IPS-18a (cell line): ENCODE measurements at regions not wholly inside any gene's neighbourhood (a gene's known extent, or its start where the extent isn't known, plus 50 kb on each side); places are given as distances from the start of the nearest gene placed in this dataset.
"Not testable (repeated sequence)": the region's sequence is repeated elsewhere in the genome, so short reads cannot be mapped to it uniquely, and the experiment has no call there.

ENCODE experiments used
- H3K27ac ChIP-seq: one replicate; pipeline ENCODE4 v1.5.1; 2013; ENCODE audit warnings: low read length
- H3K27me3 ChIP-seq: one replicate; pipeline ENCODE4 v1.6.1; 2013; ENCODE audit warnings: mild to moderate bottlenecking, low read length; ENCODE audit not compliant: control insufficient read depth, insufficient read depth
- H3K36me3 ChIP-seq: one replicate; pipeline ENCODE4 v1.6.1; 2013; ENCODE audit warnings: low read depth, low read length; ENCODE audit not compliant: control insufficient read depth
- H3K4me1 ChIP-seq: one replicate; pipeline ENCODE4 v1.6.1; 2013; ENCODE audit warnings: low read depth, low read length; ENCODE audit not compliant: control insufficient read depth
- H3K4me3 ChIP-seq: one replicate; pipeline ENCODE4 v1.5.1; 2013; ENCODE audit warnings: low read length
- H3K9ac ChIP-seq: one replicate; pipeline ENCODE4 v1.6.1; 2013; ENCODE audit warnings: mild to moderate bottlenecking, low read length, moderate library complexity
- H3K9me3 ChIP-seq: one replicate; pipeline ENCODE4 v1.6.1; 2013; ENCODE audit warnings: low read depth, low read length; ENCODE audit not compliant: control insufficient read depth

GRCh38 chr15:20343395-20344211, 198.0 kb downstream of the GOLGA6L6 start:
- H3K27me3 ChIP-seq, H3K4me3 ChIP-seq, H3K36me3 ChIP-seq, H3K9ac ChIP-seq, H3K4me1 ChIP-seq, H3K27ac ChIP-seq: not testable (repeated sequence)
- H3K9me3 ChIP-seq: peaks cover 71% of the 10 kb centered on the region

DNA sequence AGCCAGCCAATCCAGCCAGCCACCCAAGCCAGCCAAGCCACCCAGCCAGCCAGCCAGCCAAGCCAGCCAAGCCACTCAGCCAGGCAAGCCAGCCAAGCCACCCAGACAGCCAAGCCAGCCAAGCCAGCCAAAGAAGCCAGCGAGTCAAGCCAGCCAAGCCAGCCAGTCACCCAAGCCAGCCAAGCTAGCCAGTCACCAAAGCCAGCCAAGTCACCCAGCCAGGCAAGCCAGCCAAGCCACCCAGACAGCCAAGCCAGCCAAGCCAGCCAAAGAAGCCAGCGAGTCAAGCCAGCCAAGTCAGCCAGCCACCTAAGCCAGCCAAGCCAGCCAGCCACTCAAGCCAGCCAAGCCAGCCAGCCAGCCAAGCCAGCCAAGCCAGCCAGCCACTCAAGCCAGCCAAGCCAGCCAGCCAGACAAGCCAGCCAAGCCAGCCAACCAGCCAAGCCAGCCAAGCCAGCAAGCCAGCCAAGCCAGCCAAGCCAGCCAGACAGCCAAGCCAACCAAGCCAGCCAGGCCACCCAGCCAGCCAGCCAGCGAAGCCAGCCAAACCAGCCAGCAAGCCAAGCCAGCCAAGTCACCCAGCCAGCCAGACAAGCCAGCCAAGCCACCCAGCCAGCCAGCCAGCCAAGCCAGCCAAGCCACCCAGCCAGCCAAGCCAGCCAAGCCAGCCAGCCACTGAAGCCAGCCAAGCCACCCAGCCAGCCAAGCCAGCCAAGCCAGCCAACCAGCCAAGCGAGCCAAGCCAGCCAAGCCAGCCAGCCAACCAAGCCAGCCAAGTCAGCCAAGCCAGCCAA, 198.8 kb downstream of the GOLGA6L6 start:
- not testable (repeated sequence) for H3K36me3 ChIP-seq, H3K27ac ChIP-seq, H3K9ac ChIP-seq, H3K4me1 ChIP-seq, H3K4me3 ChIP-seq, H3K27me3 ChIP-seq
- peaks cover 66% of the 10 kb centered on the region for H3K9me3 ChIP-seq

DNA sequence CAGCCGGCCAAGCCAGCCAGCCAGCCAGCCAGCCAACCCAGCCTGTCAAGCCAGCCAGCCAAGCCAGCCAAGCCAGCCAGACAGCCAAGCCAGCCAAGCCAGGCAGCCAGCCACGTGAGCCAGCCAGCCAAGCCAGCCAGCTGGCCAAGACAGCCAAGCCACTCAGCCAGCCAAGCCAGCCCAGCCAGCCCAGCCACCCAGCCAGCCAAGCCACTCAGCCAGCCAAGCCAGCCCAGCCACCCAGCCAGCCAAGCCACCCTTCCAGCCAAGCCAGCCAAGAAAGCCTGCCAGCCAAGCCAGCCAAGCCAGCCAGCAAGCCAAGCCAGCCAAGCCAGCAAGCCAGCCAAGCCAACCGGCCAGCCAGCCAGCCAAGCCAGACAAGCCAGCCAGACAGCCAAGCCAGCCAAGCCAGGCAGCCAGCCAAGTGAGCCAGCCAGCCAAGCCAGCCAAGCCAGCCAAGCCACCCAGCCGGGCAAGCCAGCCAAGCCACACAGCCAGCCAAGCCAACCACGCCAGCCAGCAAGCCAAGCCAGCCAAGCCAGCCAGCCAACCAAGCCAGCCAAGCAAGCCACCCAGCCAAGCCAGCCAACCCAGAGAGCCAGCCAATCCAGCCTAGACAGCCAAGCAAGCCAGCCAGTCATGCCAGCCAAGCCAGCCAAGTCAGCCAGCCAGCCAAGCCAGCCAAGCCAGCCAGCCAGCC, 199.5 kb downstream of the GOLGA6L6 start:
- Histone ChIP-seq H3K4me1 (no peaks in the 10 kb centered on the region), H3K27me3 (no peaks in the 10 kb centered on the region), H3K9ac (no peak overlapping the region), H3K4me3 (no peak overlapping the region), H3K27ac (no peak overlapping the region), H3K36me3 (no peaks in the 10 kb centered on the region), H3K9me3 (peaks cover 64% of the 10 kb centered on the region)

DNA sequence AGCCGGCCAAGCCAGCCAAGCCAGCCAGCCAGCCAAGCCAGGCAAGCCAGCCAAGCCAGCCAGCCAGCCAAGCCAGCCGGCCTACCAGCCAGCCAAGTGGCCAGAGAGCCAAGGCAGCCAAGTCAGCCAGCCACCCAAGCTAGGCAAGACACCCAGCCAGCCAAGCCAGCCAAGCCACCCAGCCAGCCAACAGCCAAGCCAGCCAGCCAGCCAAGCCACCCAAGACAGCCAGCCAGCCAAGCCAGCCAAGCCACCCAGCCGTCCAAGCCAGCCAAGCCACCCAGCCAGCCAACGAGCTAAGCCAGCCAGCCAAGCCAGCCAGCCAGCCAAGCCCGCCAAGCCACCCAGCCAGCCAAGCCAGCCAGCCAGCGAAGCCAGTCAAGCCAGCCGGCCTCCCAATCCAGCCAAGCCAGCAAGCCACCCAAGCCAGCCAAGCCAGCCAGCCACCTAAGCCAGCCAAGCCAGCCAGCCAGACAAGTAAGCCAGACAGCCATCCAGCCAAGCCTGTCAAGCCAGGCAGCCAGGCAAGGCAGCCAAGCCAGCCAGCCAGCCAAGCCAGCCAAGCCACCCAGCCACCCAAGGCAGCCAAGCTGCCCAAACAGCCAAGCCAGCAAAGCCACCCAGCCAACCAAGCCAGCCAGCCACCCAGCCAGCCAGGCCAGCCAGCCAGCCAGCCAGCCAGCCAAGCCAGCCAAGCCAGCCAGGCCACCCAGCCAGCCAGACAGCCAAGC, 200.5 kb downstream of the GOLGA6L6 start:
- no peak overlapping the region for H3K27ac ChIP-seq
- H3K27me3 ChIP-seq: no peaks in the 10 kb centered on the region
- H3K4me3 ChIP-seq: no peak overlapping the region
- H3K36me3 ChIP-seq: no peaks in the 10 kb centered on the region
- H3K9ac ChIP-seq: no peak overlapping the region
- no peaks in the 10 kb centered on the region for H3K4me1 ChIP-seq
- H3K9me3 ChIP-seq: peaks cover 59% of the 10 kb centered on the region

GRCh38 chr15:20340331-20340811, 201.2 kb downstream of the GOLGA6L6 start:
- H3K9me3 ChIP-seq: peaks cover 52% of the 10 kb centered on the region
- no peaks in the 10 kb centered on the region for H3K27me3 ChIP-seq
- H3K36me3 ChIP-seq: no peaks in the 10 kb centered on the region
- H3K27ac ChIP-seq: no peak overlapping the region
- H3K4me1 ChIP-seq: no peaks in the 10 kb centered on the region
- H3K4me3 ChIP-seq: no peak overlapping the region
- no peak overlapping the region for H3K9ac ChIP-seq

DNA sequence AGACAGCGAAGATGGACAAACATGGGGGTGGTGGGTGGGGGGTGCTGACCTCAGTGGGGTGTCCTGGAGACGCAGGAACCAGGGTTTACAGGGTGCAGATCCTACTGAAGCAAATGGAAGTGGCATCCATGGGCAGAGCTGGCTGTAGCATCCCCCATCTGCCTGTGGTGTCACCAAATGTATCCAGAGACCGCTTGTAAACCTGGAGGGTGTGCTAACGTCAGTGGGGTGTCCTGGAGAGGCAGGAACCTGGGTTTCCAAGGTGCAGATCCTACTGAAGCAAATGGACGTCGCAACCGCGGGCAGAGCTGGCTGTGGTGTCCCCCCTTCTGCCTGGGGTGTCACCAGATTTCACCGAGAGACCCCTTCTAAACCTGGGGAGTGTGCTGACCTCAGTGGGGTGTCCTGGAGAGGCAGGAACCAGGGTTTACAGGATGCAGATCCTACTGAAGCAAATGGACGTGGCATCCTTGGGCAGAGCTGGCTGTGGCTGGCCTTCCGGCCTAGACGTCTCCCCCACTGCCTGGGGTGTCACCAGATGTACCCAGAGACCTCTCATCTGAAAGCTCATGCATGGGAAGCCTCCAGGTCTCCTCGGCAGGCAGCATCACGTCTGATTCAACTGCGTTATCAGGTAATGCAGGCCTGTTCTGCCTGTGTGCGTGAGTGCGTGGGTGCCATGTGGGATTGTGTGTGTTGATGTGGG, 202.4 kb downstream of the GOLGA6L6 start:
- H3K9ac ChIP-seq, H3K27ac ChIP-seq, H3K36me3 ChIP-seq, H3K27me3 ChIP-seq, H3K4me3 ChIP-seq, H3K4me1 ChIP-seq: not testable (repeated sequence)
- H3K9me3 ChIP-seq: peaks cover 45% of the 10 kb centered on the region

DNA sequence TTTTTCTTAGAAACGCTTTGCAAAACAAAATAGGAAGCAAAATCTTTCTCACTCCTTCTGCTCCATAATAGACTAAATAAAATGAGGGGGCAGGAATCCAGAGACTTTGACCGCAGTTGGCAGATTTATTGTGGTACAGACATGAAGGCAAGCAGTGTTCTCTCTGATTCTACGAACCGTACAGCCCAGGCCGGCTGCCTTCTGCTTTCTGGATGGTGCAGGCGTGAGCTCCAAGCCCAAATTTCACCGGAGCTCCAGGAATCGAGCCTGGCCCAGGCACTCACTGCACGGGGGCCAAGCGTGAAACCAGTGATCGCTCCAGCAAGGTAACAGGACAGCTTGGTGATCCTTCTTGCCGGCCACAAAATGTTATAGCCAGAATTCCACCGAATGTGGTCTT, 202.9 kb downstream of the GOLGA6L6 start:
- H3K27me3 ChIP-seq, H3K9ac ChIP-seq, H3K4me1 ChIP-seq, H3K4me3 ChIP-seq, H3K27ac ChIP-seq, H3K36me3 ChIP-seq: not testable (repeated sequence)
- H3K9me3 ChIP-seq: peaks cover 43% of the 10 kb centered on the region

DNA sequence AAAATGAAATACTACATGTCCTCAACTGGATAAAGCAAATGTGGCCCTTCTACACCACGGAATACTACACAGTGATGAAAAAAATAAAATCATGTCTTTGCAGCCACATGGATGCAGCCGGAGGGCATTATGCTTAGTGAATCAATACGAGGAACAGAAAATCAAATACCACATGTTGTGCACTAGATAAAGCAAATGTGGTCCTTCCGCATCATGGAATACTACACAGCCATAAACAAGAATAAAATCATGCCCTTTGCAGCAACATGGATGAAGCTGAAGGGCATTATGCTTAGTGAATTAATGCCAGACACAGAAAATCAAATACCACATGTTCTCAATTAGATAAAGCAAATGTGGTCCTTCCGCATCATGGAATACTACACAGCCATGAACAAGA, 204.4 kb downstream of the GOLGA6L6 start:
- not testable (repeated sequence) for H3K36me3 ChIP-seq
- peaks cover 43% of the 10 kb centered on the region for H3K9me3 ChIP-seq

DNA sequence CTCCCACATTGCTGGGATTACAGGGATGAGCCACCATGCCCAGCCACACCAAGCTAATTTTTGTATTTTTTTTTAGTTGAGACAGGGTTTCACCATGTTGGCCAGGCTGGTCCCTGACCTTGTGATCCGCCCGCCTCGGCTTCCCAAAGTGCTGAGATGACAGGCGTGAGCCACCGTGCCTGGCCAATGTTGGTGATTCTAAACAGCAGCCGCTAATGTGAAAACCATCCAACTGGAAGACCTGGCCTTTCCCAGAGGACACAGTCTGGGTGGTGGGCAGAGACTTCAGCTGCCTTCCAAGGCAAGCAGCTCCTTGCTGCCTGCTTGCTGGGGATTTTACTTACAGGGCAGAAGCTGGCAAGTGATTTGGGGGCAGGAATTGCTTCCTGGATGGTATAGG, 207.1 kb downstream of the GOLGA6L6 start:
- not testable (repeated sequence) for H3K27me3 ChIP-seq, H3K36me3 ChIP-seq, H3K27ac ChIP-seq, H3K9ac ChIP-seq, H3K4me1 ChIP-seq, H3K4me3 ChIP-seq
- H3K9me3 ChIP-seq: peaks cover 19% of the 10 kb centered on the region

More for the DNA sequence above, 204.4 kb downstream of the GOLGA6L6 start:
- not testable (repeated sequence) for H3K4me1 ChIP-seq, H3K9ac ChIP-seq, H3K27ac ChIP-seq, H3K27me3 ChIP-seq, H3K4me3 ChIP-seq

DNA sequence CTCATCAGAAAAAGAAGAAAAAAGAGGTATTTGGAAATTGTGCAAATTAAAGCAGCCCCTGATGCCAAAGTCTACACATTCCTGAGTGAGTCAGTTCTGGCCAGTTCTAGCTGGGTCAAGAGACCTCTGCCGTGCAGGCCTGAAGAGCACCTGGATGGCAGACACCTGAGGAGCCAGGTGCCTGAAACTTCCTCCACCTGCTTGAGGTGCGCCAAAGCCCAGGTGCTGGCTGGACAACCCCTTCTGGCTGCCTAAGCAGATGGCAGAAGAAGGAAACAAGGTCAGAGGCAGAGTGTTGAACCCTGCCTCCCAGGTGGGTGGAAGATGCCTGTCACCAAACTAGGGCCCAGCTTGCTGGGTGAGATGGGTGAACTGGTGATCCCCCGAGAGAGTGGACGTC, 215.8 kb downstream of the GOLGA6L6 start:
- not testable (repeated sequence) for H3K27ac ChIP-seq, H3K4me1 ChIP-seq, H3K36me3 ChIP-seq, H3K4me3 ChIP-seq, H3K9ac ChIP-seq, H3K27me3 ChIP-seq, H3K9me3 ChIP-seq
